Neural crest cell (in vitro differentiated cells): ENCODE measurements at regions not wholly inside any gene's neighbourhood (a gene's known extent, or its start where the extent isn't known, plus 50 kb on each side); places are given as distances from the start of the nearest gene placed in this dataset.

Source experiments
- DNase-seq: peaks from one replicate; pipeline ENCODE4 v3.0.0; 2021; ENCODE audit warnings: low read depth, mixed read lengths, low spot score
- H3K27ac Mint-ChIP-seq: one replicate; pipeline ENCODE4 v1.8.0; 2021; ENCODE audit warnings: mild to moderate bottlenecking, mixed read lengths; ENCODE audit not compliant: unreplicated experiment
- H3K27me3 Mint-ChIP-seq: 2 replicates; pipeline ENCODE4 v1.8.0; 2021; ENCODE audit warnings: low read depth, mild to moderate bottlenecking, mixed read lengths
- H3K36me3 Mint-ChIP-seq: 2 replicates; pipeline ENCODE4 v1.8.0; 2021; ENCODE audit warnings: low read depth, mild to moderate bottlenecking, mixed read lengths
- H3K4me1 Mint-ChIP-seq: 2 replicates; pipeline ENCODE4 v1.8.0; 2021; ENCODE audit warnings: mixed read lengths
- H3K4me3 Mint-ChIP-seq: one replicate; pipeline ENCODE4 v1.8.0; 2021; ENCODE audit warnings: mild to moderate bottlenecking, mixed read lengths
- H3K9me3 Mint-ChIP-seq: 2 replicates; pipeline ENCODE4 v1.8.0; 2021; ENCODE audit warnings: mixed read lengths
- CTCF ChIP-seq: fragments of 200-600 bp; sonication (generic); conservative IDR thresholded peaks from 2 replicates; pipeline ENCODE4 v1.5.0; 2021; ENCODE audit warnings: antibody characterized with exemption, mild to moderate bottlenecking

GRCh38 chr1:29575277-29575676 is 339.0 kb downstream of the PTPRU start:
- H3K4me3 Mint-ChIP-seq: peak overlapping the region; percentile 17
- H3K27ac Mint-ChIP-seq: peak overlapping the region; percentile 16
- no peak for TF ChIP-seq CTCF
- no peak for DNase-seq
- no peaks in the 10 kb centered on the region for H3K27me3 Mint-ChIP-seq
- peaks cover 35% of the 10 kb centered on the region for H3K4me1 Mint-ChIP-seq
- H3K9me3 Mint-ChIP-seq: no peaks in the 10 kb centered on the region
- H3K36me3 Mint-ChIP-seq: no peaks in the 10 kb centered on the region

GRCh38 chr1:29574871-29575270 is 338.5 kb downstream of the PTPRU start:
- no peak for TF ChIP-seq CTCF
- Mint-ChIP-seq H3K4me1 (peaks cover 35% of the 10 kb centered on the region), H3K9me3 (no peaks in the 10 kb centered on the region), H3K4me3 (no peak overlapping the region), H3K36me3 (no peaks in the 10 kb centered on the region), H3K27me3 (no peaks in the 10 kb centered on the region), H3K27ac (no peak overlapping the region)
- no peak for DNase-seq

GRCh38 chr1:29569971-29570634 is 333.8 kb downstream of the PTPRU start:
- DNase-seq: no peak
- no peaks in the 10 kb centered on the region for H3K36me3 Mint-ChIP-seq
- peaks cover 15% of the 10 kb centered on the region for H3K4me1 Mint-ChIP-seq
- no peak overlapping the region for H3K4me3 Mint-ChIP-seq
- H3K27me3 Mint-ChIP-seq: no peaks in the 10 kb centered on the region
- H3K27ac Mint-ChIP-seq: no peak overlapping the region
- TF ChIP-seq CTCF: no peak
- H3K9me3 Mint-ChIP-seq: peaks cover 5% of the 10 kb centered on the region

GRCh38 chr1:29567257-29567656 is 330.9 kb downstream of the PTPRU start:
- Mint-ChIP-seq H3K27me3 (no peaks in the 10 kb centered on the region), H3K4me3 (no peak overlapping the region), H3K4me1 (no peaks in the 10 kb centered on the region), H3K27ac (no peak overlapping the region), H3K36me3 (peaks cover 5% of the 10 kb centered on the region), H3K9me3 (peaks cover 17% of the 10 kb centered on the region)
- DNase-seq: no peak
- no peak for TF ChIP-seq CTCF

GRCh38 chr1:29565490-29565889 is 329.2 kb downstream of the PTPRU start:
- H3K4me1 Mint-ChIP-seq: no peaks in the 10 kb centered on the region
- H3K36me3 Mint-ChIP-seq: peaks cover 5% of the 10 kb centered on the region
- no peaks in the 10 kb centered on the region for H3K27me3 Mint-ChIP-seq
- H3K27ac Mint-ChIP-seq: no peak overlapping the region
- no peak overlapping the region for H3K4me3 Mint-ChIP-seq
- DNase-seq: no peak
- peaks cover 17% of the 10 kb centered on the region for H3K9me3 Mint-ChIP-seq
- no peak for TF ChIP-seq CTCF

GRCh38 chr1:29563571-29563970 is 327.2 kb downstream of the PTPRU start:
- no peak overlapping the region for H3K4me3 Mint-ChIP-seq
- no peaks in the 10 kb centered on the region for H3K27me3 Mint-ChIP-seq
- H3K27ac Mint-ChIP-seq: peak overlapping the region; percentile 5
- TF ChIP-seq CTCF: no peak
- no peaks in the 10 kb centered on the region for H3K4me1 Mint-ChIP-seq
- peaks cover 5% of the 10 kb centered on the region for H3K36me3 Mint-ChIP-seq
- peaks cover 17% of the 10 kb centered on the region for H3K9me3 Mint-ChIP-seq
- no peak for DNase-seq
